Renal pelvis (tissue), 1 donor: ENCODE measurements at regions not wholly inside any gene's neighbourhood (a gene's known extent, or its start where the extent isn't known, plus 50 kb on each side); places are given as distances from the start of the nearest gene placed in this dataset.
"Not testable (repeated sequence)": the region's sequence is repeated elsewhere in the genome, so short reads cannot be mapped to it uniquely, and the experiment has no call there.

Experiments
- DNase-seq: peaks from one replicate; pipeline ENCODE4 v3.0.0-alpha.2; 2013

DNA sequence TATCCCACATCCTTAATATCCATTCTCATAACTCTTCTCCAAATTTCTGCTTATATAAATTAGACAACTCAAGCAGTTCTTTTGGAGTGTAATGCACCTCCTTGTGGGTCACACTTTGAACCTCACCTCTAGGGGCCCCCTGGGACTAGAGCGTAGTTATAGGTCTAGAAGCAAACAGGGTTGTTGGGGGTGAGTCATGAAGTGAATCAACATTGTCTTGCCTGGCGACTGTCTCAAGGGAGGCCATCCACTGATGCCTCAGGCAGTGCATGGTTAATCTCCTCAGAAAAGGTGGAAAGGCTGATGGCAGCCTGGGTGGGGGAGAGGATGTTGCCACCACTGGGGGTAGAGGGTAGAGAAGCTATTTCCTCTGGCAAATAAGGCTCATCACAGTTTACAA, 129.1 kb downstream of the TNFRSF21 start:
- DNase-seq = no peak

DNA sequence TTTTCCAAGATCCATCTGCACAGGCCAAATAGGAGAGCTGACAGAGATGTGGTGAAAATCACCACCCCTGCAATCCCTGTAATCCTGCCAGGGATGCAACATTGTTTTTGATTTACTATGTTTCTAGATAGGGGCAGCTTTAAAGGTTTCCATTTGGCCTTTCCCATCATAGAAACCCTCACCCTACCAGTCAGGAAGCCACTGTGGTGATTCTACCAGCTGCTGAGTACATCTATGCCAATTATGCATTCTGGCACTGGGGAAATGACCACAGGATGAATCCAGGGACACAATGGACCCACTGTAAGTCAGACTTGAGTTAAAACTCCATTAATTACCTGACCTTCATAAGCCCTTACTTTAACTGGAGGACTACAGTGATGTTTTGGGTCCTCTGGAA, 130.4 kb downstream of the TNFRSF21 start:
- no peak for DNase-seq

GRCh38 chr6:47175656-47176055, 133.5 kb upstream of the ADGRF1 start:
- DNase-seq = no peak

DNA sequence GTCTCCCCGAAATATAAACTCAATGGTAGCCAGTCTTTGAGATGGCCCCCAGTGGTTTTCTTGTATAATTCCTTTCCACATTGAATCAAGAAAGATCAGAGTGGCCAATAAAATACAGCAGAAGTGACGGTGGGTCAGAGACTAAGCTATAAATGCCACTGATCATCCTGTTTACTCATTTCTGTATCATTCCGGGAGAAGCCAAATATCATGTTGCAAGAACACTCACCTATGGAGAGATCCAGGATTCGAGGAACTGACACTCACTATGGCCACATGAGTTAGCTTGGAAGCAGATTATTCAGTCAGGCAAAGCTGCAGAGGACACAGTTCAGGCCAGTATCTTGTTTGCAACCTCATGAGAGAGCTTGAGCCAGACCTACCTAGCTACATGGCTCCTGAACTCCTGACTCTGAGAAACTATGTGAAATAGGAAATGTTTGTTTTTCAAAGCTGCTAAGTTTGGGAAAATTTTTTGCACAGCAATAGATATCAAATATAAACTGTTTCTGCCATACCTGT, 132.4 kb upstream of the ADGRF1 start:
- DNase-seq = no peak

DNA sequence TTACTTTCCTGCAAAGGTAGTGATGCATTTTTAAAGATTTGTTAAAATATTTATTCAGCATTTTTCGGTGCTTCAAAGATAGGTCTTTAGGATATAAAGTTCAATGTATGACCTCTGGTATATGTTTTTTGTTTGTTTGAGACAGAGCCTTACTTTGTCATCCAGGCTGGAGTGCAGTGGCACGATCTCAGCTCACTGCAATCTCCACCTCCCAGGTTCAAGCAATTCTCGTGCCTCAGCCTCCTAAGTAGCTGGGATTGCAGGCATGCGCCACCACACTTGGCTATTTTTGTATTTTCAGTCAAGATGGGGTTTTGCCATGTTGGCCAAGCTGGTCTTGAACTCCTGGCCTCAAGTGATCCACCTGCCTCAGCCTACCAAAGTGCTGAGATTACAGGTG, 131.9 kb upstream of the ADGRF1 start:
- DNase-seq = not testable (repeated sequence)

DNA sequence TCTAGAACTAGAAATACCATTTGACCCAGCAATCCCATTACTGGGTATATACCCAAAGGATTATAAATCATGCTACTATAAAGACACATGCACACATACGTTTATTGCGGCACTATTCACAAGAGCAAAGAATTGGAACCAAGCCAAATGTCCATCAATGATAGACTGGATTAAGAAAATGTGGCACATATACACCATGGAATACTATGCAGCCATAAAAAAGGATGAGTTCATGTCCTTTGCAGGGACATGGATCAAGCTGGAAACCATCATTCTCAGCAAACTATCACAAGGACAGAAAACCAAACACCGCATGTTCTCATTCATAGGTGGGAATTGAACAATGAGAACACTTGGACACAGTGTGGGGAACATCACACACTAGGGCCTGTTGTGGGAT, 131.0 kb upstream of the ADGRF1 start:
- DNase-seq = not testable (repeated sequence)

DNA sequence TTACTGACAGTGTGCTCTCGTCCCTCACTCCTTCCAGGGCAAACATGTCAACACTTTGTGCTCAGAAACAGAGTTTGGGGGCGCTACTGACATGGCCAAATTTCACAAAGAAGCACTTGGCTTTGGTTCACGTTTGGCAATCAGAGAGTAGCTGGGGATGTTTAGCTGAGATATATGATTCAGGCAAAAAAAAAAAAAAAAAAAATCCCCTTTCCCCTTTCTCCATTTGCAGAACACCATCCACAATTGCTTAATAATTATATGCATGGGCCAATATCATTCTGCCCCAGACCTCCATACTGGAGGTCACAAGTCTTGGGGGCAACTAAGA, 128.4 kb upstream of the ADGRF1 start:
- no peak for DNase-seq

GRCh38 chr6:47169785-47170616, 127.9 kb upstream of the ADGRF1 start:
- no peak for DNase-seq

DNA sequence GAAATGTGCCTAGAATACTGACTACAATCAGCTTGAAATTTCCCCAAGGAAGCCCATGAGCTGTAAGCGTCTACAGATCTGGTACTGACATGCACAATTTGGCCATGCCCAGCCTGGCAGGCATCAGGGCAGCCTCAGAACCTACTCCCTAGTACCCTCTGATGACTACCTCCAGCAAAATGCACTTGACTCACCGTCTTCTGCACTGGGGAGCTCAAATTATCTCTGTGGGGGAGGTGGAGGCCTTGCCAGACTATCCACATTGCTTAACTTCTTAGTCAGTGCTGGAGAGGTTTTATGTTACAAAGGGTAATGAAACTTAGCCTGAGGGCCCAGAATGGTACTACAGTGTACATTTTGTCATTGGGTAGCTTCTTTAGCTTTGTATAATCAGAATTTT, 126.0 kb upstream of the ADGRF1 start:
- peak; percentile 19 for DNase-seq

GRCh38 chr6:47165918-47166317, 123.8 kb upstream of the ADGRF1 start:
- no peak for DNase-seq

DNA sequence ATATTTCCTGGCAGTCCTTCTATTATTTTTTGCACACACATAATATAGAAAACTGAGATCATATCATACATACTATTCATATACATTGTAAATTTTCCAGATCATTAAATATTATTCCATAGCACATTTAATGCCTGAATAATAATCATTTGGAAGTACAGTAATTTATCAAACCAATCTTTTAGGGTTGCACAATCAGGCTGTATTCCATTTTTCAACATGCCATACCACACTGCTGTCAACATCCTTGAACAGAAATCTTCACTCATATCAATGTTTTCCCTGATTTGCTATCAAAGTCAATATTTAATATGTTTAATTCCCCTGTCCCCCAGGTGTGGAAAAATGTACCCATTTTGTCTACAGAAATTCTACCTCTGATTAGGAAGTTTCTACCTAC, 122.7 kb upstream of the ADGRF1 start:
- no peak for DNase-seq

- DNase-seq = no peak
Observed at GRCh38 chr6:47163536-47163935, 121.4 kb upstream of the ADGRF1 start.

DNA sequence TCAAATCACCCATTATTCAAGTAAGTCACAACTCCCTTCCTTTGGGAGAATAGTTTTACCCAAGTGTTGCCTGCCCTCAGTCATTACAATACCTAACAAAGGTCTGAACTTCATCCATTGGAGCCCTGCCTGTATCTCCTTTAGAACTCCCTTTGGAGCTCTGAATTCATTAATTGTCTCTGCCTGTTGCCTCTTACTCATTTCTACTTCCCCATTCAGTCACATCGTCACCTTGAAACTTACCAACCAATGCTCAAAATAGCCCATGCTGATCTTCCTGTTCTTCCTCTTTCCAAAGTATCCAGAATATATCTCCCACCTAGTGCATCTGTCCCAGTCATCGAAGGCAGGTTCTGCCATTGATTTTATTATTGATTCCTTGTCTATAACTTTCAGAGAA, 120.7 kb upstream of the ADGRF1 start:
- no peak for DNase-seq

GRCh38 chr6:47162231-47162630, 120.1 kb upstream of the ADGRF1 start:
- DNase-seq = no peak

GRCh38 chr6:47161176-47161687, 119.1 kb upstream of the ADGRF1 start:
- DNase-seq = no peak

DNA sequence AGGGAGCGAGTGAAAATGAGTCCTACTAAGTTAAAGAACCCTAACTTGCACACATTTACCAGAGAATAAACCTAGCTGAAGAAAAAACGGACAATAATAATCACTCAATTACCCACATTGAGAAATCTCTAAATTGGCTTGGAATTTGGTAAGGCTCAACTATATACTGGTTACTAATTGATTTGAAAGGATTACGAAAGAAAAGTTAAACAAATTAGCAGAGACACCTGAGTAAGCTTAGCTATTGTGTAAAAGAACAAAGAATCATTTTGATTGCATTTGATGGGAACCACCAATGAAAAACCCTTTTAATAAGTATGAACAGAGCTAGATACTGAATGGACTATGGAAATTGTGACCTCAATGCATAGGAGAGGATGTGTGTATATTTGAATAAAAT, 118.6 kb upstream of the ADGRF1 start:
- no peak for DNase-seq

- no peak for DNase-seq
Observed at GRCh38 chr6:47159763-47160162, 117.6 kb upstream of the ADGRF1 start.

GRCh38 chr6:47157653-47158219, 115.6 kb upstream of the ADGRF1 start:
- DNase-seq = no peak

- no peak for DNase-seq
Observed at GRCh38 chr6:47157063-47157462, 114.9 kb upstream of the ADGRF1 start.

GRCh38 chr6:47156196-47156595, 114.1 kb upstream of the ADGRF1 start:
- no peak for DNase-seq

DNA sequence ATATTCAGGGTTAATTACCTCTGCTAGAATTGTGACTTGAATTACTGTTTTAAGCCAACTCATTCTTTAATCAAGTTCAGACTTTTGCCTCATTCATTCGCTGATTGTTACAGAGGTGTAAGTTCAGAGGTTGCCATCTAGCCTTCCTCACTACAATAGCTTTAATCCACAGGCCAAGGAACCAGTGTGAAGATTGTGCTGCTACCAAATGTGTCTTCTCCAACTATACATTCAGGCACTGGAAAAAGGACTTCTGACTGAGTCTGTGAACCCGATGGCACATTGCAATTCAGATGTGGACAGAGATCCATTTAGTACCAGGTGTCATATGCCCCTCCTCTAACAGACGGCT, 111.2 kb upstream of the ADGRF1 start:
- DNase-seq = no peak

DNA sequence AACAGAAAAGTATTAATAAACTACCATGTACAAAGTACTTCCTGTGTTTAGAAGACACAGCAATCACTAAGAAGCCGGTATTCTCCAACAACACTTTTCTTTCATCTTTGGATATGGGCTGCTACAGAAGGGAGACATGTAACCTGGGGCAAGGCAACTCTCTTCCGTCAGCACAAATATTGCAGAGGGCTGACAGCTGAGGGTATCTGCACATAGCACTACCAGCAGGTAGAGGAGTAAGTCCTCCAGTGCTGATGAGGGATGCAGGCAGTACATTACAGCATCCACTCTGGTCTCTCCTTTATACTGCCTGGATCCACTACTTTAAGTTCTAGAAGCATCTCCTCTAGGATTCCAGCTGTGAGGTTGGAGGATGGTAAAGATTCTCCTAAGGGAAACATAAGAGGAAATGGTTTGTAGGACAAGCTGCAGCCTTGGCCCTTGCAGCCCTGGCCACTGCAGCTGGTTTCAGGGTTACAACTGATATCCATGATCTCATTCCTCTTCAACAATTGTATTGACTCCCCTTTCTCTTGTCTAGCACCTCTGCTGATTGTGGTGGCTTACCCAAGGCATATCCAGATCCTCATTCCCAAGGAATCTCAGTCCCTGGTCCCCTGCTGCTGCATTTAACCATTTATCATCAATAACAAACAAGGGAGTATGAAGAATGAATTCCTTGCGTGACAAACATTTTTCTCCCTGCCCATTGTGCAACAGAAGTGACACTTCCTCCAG, 110.7 kb upstream of the ADGRF1 start:
- DNase-seq = no peak
